ENCODE measurements at regions not wholly inside any gene's neighbourhood (a gene's known extent, or its start where the extent isn't known, plus 50 kb on each side); places are given as distances from the start of the nearest gene placed in this dataset.

- TF ChIP-seq, protein P1, sequence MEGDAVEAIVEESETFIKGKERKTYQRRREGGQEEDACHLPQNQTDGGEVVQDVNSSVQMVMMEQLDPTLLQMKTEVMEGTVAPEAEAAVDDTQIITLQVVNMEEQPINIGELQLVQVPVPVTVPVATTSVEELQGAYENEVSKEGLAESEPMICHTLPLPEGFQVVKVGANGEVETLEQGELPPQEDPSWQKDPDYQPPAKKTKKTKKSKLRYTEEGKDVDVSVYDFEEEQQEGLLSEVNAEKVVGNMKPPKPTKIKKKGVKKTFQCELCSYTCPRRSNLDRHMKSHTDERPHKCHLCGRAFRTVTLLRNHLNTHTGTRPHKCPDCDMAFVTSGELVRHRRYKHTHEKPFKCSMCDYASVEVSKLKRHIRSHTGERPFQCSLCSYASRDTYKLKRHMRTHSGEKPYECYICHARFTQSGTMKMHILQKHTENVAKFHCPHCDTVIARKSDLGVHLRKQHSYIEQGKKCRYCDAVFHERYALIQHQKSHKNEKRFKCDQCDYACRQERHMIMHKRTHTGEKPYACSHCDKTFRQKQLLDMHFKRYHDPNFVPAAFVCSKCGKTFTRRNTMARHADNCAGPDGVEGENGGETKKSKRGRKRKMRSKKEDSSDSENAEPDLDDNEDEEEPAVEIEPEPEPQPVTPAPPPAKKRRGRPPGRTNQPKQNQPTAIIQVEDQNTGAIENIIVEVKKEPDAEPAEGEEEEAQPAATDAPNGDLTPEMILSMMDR (conservative IDR thresholded peaks at IDR 0.05 in 1 of 2, IDR thresholded peaks at IDR 0.05 in 1 of 2; ENCODE audit: low read depth in 1 of 2, low read length in 2 of 2), result no peak
- no peak for TF ChIP-seq EZH2 (IDR thresholded peaks at IDR 0.05; ENCODE audit: low read length, missing control alignments)
Observed at GRCh38 chr10:35908451-35908850, 266.4 kb upstream of the FZD8 start.

All from fibroblast of lung (primary cell).